LHCN-M2 (cell line): ENCODE measurements at regions not wholly inside any gene's neighbourhood (a gene's known extent, or its start where the extent isn't known, plus 50 kb on each side); places are given as distances from the start of the nearest gene placed in this dataset.

Experiments used
- DNase-seq: peaks from one replicate; pipeline ENCODE4 v3.0.0-alpha.2; 2012; ENCODE audit warnings: low read depth

DNA sequence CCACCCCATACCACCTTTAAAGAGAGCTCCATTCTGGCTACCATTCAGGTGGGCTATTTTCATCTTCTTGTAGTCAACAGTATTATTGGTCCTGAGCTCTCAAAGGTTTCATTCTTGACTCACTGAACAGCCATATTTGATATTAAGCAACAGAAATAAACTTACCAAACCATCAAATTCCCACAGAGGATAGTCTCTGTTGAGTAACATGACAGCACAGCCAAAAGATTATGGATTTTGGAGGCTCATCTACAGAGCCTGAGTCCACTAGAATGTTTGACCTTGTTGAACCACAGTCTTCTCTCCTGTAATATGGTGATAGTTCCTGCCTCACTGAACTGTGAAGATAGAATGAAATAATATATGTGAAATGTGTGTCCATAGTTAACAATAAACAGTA lies 276.3 kb upstream of the LDB2 start:
- DNase-seq = no peak

DNA sequence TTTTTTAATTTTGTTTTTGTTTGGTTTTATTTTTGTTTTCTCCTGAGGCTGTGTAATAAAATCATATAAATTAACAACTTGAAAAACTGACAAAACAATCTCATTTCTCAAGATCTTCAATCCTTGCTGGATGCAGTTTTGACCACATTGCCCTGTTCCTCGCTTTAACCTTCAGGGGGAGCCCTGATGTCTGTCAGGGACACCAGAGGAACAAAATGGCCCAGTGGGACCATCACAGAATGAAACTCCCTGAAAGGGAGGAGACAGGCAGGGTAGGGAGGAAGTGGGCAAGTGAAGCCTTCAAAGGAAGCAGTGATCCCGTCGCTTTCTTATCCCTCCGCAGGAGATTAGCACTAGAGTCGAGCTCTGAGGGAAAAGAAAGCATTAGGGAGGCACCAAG lies 274.9 kb upstream of the LDB2 start:
- no peak for DNase-seq

DNA sequence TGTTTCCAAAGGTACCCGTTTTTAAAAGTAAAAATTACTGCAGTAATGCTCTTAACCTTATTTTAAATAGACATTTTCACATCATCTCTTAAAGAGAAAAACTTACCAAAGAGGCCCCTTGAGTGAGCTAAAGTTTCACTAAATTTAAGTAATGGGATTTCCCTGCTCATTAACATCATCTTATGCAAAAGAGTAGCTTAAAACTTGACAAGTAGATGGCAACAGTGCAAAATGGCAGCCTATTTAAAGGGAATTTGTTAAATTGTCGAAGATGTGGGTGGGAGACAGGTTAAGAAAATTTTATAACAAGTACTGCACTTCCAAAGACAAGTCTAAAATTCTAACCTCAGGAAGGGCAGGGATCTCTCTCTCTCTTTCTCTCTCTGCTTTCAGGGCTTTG lies 271.7 kb upstream of the LDB2 start:
- DNase-seq = no peak

DNA sequence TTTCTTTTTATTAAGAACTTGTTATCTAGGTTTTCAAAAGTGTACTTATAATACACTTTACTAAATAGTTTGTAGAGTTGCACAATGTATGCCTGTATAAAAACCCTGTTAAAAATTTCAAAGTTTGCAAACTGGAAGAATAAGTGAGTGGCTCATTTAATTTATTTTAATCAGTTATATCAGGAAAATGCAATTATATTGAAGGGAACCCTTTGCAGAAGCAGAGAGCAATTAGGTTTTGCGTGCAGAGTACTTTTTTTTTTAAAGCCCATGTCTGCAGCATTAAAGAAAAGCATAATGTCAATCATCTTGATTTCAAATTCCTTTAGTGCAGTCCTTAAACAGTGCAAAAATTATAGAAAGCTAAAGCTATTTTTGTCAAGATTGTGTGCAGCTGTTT lies 271.3 kb upstream of the LDB2 start:
- DNase-seq = no peak

DNA sequence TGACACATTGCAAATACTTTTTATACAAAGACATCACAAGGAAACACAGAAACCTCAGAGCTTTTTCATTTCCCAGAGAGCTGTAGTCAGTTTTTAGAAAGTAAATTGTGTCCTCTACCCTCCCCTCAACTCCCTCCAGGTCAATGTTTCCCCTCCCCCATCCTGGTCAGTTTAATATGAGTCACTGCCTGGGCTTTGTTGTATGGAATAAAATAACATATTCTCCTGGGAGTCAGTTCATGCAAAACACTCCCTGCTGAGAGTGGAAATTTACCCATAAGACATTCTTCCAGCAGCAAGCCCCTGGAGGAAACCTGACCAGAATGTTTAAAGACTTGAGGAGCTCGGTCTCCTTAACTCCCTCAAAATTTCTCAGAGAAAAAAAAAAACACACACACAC lies 270.1 kb upstream of the LDB2 start:
- no peak for DNase-seq

DNA sequence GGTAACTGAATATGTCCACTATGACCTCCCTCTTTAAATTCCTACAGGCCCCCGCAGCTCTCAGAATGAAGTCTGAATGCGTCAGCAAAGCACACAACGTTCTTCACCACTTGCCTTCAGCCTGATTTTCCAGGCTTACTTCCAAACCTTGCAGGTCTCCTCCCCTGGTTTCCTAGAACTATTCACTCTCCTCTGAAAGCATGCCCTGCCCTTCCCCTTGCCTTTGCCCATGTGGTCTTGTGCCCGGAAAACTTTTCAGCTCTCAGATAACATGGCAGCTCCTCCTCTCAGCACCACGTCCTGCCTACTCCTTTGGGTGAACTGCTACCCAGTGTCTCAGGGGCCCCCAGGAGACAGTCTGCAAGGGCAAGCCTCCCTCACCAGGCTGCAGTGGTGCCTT lies 268.5 kb upstream of the LDB2 start:
- DNase-seq = no peak

DNA sequence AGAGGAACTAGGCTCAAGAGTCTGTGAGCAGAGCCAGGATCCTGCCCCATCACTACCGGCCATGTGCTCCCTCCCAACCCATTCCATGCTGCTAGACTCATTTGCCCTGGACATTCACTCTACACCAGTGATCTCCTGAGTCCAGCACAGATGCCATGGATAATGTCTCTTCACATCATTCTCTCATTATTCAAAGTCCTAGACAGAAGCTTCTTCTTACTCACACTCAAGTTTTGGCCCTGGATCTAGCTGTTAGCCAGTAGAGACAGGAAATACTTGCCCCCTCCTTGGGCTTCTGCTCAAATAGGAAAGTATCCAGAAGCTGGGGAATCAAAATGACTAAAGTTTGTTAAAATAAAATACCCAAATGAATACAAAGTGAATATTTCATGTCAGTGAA lies 266.8 kb upstream of the LDB2 start:
- no peak for DNase-seq

DNA sequence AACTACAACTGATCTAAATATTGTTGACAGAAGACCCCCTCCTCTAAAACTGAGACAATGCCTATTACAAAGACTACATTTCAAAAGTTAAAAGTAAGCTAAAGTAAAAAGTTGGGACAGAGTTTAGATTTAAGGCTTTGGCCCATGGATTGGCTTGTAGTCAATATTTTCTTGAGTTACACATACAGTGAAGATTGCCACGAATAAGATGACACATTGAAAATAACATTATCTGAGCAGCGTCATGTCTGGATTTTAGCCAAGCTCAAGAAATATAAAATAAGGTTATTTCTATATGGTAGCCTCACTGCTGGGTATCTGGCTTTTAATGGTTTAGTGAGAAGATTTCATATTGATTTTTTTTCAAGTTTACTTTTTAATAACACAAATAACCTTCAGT lies 266.2 kb upstream of the LDB2 start:
- no peak for DNase-seq

DNA sequence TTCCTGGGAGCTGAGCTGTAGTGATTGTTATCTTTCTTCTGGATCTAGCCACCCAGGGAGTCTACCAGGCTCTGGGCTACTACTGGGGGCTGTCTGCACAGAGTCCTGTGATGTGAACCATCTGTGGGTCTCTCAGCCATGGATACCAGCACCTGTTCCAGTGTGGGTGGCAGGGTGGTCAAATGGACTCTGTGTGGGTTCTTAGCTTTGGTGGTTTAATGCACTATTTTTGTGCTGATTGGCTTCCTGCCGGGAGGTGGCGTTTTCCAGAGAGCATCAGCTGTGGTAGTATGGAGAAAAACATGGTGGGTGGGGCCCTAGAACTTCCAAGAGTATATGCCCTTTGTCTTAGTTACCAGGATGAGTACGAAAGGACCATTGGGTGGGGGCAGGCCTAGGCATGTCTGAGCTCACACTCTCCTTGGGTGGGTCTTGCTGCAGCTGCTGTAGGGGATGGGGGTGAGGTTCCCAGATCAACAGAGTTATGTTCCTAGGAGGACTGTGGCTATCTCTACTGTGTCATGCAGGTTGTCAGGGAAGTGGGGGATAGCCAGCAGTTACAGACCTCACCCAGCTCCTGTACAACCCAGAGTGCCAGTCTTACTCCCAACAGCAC lies 264.8 kb upstream of the LDB2 start:
- no peak for DNase-seq

DNA sequence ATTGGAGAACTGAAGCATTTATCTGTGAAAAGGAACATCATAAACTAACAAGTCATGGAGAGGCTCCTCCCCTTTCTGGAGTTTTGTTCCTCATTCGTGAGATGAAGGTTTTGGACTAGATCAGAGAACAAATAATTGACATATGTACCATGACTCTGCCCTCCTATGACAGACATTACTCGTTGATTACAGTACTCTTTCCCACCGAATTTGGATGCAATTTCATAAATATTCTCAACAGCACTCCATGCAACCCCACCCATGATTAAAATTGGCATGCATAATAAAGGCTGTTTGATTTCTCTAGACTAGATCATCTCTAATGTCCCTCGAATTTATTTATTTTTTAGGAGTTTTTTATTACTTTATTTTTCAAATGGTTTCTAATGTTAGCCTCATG lies 258.9 kb upstream of the LDB2 start:
- DNase-seq = no peak

DNA sequence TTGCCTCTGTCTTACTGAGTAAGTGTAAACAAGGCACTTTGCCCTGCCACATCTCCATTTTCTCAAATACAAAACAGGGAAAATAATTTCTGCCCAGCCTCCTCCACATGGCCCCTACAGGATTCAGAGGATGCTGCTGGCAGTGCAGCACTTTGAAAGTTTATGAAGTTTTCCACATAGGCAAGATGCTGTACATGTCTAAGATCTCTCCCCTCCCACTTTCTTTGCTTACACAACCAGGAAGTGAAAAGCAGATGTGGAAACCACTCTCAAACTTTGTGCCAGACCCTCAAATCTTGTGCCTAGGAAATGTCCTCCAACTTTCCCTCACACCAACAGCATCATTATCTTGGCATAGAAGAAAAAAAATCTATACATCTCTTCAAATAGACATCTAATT lies 257.0 kb upstream of the LDB2 start:
- no peak for DNase-seq

DNA sequence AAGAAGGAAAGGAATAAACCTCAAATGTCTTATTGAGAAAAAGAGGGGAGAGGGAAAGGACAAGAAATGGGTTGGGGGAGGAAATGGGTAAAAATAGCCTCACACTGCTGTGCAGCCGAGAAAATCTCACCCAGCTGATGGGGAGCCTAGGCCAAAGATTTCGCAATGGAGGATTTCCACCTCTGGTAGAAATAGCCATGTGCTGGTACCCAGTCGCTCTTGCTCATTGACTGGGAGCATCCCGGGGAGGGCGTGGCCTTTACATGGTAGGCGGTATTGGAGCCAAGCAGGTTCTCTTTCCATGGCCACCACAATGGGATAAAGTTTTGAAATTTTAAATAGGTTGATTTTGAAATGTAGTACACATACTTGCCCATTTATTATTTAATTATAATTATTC lies 255.1 kb upstream of the LDB2 start:
- no peak for DNase-seq

DNA sequence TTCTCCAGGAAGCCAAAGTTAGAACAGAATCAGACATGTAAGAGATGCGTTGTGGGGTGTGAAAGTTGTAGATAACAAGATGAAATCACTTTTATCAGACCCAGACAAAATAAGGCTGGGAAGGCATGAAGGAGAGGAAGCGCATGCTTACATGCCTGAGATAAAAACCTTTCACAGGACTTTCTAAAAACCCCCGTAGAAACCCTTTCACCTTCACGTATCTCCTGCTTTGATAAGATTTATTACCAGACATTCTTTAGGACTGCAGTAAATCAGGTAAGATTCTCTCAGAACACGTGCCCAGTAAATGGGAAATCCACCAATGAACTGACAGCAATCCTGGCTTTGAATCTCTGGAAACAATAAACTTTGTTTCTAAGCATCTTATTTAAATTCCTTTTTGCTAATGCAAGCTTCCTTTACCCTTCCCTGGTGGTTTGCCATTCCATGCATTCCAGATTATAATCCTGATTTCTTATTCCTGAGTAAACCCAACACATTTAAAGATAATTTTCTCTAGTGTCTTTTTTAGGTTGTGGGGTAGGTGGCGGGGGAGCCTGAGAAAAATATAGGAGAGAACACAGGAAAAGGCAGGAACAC lies 254.6 kb upstream of the LDB2 start:
- no peak for DNase-seq

DNA sequence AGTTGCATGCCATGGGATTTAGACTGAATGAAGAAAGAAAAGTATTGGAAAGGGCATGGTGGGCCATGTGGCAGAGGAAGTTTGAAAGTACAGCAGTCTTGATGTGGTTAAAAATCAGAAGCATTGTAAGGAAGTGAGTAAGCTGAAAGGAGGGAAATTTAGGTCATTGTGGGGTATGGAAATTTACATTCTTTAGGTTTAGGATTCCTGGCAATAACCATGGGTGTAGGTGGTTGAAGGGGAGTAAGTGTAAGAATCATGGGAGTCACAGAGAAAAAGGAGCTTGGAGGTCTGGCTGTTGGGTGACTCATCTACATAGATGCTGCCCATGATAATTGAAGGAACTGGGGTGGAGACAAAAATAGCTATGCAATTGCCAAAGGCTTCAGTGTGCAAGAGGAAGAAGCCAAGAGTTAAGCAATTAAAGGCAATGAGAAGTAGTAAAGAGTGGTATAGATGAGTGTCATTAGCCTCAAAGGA lies 243.8 kb upstream of the LDB2 start:
- no peak for DNase-seq

DNA sequence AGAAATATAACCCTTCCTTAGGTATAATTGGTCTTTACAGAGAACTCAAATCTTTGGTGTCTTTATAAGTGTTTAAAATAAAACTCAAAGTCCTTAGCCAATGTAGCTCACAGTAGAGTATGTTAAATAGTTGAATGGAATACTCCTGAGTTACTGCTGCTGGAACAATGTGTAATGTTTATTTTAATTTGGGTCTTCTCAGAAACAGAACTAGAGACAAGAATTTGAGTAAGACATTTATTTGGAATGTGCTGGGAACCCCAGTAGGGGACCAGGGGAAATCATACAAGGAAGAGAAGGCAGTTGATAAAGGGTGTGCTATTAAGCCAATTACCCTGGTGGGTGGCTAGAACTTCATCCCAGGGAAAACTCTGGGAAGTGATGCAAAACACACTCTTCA lies 240.4 kb upstream of the LDB2 start:
- no peak for DNase-seq

DNA sequence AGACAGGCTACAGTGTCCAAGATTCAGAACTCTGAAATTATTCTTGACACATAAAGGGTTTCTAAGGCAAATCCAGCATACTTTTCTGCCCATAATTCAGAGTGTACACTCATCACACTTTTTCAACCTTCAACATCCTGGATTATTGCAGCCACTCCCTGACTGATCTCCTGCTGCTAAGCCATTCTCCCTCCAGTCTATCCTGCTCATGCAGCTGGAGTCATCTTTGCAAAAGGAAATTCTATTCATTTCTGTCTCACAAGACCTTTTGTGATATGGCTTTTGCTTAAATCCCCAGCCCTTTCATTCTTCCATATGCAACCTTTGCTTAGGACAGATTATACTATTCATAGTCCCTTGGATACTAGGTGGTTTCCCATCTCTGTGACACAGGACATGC lies 236.1 kb upstream of the LDB2 start:
- no peak for DNase-seq

DNA sequence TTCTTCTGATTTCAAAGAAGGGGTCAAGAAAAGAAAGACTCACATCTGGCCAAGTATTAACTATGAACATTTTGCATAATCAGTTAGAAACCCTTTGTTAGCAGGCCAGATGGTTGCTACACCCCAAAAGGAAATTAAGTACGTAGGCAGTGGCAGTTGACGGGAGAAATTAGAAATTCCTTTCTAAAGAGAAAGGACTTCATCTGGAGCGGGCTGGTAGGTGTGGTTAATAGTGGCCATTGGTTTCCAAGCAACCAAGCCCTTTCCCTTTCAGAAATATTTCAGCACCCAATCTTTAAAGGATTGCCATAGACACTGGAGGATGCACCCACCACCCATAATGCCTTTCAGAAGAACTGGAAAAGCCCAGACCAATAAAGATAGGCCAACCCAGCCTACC lies 235.7 kb upstream of the LDB2 start:
- no peak for DNase-seq

DNA sequence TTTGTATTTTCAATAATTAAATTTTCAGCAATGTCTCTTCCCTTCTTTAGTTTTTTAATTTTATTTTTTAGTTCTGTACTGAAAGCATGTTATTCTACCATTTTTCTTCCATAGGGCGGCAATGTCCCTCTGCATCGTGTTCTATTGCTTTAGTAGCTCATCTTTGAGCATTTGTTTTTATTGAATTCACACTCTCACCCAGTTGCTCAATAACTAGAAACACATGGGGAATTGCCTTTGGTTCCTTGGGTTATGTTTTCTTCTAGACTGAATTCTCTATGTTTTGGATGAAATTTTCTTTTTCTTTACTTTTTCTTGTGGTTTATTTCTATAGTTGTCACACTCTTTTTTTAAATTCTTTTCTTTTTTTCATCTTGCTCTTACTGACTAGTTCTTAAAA lies 233.8 kb upstream of the LDB2 start:
- no peak for DNase-seq

DNA sequence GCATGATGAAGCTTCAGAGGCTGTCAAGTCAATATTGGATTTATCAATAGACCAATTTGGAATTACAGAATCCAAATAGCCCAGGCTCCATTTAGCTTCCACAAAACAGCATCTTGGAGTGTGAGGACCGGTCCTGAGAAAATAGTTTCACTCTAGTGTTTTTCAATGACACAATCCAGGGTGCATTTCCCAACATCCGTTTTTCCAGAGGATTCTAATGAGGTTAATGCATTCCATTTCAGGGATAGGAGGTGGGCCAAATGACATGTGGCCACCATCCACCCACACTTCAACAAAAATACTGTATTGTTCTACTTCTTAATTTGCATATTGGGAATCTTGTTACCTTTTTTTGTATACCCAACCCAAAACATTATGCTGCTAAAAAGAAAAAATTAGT lies 229.8 kb upstream of the LDB2 start:
- DNase-seq = no peak

DNA sequence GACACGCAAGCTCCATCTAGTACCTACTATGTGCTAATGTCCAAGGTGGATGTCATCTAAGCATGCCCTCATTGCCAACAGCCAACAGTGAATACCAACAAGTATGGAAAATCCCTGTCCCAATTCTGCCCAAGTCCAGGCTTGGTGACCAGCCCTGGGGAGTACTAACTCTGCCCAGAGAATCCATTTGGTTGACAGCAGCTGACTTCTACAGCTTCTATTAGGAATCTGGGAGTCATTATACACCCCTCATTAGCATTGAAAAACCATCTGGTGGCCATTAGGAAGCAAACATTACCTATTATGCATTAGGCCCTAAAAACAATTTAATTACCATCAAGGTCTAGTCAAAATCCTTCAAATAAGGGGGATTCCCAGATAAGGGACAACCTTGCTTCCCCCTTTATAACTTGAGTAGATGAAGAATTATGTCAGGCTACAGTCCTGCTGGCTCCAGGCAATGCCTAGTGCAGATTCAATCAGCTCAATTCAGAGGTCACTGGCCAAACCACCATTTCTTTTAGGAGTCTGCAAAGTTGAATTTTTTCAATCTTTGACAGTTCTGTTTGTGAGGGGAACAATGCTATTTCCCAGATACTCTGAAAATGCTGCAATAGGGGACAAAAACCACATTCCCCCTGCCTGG lies 228.0 kb upstream of the LDB2 start:
- no peak for DNase-seq

DNA sequence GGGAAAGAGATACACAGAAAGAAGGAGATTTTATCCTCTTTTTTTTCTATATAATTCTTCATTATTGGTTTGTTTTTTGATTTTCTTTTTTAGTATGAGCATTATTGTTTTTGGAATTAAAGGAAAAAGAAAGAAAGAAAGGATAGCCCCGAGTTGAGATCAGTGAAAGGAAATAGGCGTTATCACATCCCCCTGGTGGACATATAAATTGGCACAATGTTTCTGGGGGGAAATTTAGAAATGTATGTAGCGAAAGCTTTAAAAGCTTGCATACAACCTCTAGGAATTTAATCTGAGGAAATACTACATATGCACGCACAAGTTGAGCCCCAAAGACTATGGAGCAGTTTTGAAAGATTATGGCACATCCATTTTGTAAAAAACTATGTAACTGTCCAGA lies 226.3 kb upstream of the LDB2 start:
- DNase-seq = no peak

DNA sequence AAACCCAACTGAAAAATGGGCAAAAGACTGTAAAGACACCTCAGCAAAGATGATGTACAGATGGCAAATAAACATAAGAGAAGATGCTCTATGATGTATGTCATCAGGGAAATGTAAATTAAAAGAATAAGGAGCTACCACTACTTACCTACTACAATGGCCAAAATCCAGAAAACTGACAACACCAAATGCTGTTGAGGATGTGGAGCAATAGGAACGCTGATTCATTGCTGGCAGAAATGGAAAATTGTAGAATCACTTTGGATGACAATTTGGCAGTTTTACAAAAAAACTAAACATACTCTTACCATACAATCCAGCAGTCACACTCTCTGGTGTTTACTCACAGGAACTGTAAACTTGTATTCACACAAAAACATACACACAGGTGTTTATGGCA lies 222.3 kb upstream of the LDB2 start:
- no peak for DNase-seq

DNA sequence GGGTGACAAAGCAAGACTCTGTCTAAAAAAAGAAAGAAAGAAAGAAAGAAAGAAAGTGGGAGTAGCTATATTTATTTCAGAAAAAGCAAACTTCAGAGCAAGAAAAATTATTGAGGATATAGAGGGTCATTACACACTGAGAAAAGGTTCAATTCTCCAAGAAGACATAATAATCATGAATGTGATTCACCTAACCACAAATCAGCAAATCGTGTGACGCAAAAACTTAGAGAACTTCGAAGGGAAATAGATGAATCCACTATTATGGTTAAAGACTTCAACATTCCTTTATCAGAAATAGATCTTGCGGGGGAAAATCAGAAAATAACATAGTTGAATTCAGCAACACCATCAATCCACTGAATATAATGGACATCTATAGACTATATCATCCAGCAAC lies 219.3 kb upstream of the LDB2 start:
- DNase-seq = no peak

DNA sequence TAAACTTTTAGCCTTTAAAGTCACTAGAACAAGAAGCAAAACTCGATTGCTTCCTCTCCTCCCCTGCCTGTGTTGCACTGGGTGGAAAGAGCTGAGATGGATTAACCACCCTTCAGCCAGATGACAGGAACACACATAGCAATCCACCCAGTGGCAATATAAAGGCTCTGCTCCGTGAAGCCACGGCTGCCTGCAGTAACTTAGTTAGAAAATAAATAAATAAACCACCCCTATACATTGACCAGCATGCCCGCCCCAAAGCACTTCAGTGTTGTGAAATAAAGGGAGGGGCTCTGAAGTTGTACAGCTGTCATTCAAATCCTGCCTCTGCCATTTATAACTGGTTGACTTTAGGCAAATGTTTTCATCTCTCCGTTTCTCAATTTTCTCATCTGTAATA lies 217.1 kb upstream of the LDB2 start:
- no peak for DNase-seq
